HUDEP-2 (cell line): ENCODE measurements at regions not wholly inside any gene's neighbourhood (a gene's known extent, or its start where the extent isn't known, plus 50 kb on each side); places are given as distances from the start of the nearest gene placed in this dataset.
"Not testable (repeated sequence)": the region's sequence is repeated elsewhere in the genome, so short reads cannot be mapped to it uniquely, and the experiment has no call there.

Experiments
- DNase-seq, 76 experiments: peaks; one replicate each; lab custom pipeline; 2025; ENCODE audit not compliant: unreplicated experiment in 76 of 76; lab: John Stamatoyannopoulos, UW

DNA sequence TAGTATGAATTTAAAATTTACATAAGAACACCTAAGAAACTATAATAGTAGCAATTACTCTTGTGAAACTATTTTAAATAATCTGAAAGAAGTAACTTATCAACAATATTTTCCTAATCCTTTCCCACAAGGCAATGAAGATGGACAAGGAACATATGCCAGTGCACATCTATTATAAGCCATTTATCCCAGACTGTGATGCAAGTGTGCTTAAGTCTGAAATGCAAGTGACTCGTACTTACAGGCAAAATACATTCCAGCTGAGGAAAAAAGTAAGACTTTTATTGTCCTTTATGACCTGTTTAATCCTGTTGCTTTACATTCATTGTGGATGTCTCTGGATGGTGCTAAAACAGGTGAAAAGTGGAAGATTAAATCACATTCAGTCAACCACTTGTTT is 709.4 kb downstream of the ZNF385D start:
- no peak for DNase-seq

DNA sequence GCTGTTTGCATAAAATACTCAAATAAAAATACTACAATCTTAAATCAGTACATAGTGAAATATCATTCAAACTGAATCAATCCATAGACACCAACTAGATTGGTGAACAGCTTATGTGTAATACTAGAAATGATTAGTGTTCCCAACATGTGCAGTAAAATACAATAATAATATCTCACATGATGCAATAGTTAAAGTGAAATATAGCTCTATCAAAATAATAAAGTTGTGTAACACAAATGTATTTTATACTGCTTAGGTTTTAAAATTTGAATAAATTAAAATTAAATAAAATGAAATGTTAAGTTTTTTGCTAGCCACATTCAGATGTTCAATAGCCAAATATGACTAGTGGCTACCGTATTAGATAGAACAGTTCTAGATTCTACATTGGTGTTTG is 714.1 kb downstream of the ZNF385D start:
- DNase-seq, result no peak

DNA sequence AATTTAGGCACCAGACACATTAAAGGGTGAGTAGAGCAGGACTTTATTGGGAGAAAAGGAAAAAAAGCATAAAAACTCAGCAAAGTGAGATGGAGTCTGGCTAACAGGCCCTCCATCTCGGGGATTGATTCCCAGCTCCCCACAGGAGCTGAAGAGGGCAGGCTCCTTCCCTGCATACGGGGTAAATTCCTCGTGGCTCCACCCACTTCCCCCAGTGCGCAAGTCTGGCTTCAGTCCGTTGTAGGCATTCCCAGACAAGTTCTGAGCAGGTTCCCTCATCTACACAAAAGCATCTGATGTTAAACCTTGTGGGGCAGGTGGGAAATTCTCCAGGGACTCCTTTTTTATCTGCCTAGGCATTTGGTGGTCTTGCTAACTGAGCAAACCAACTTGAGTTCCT is 722.6 kb downstream of the ZNF385D start:
- DNase-seq, result no peak

- no peak for DNase-seq
Observed at GRCh38 chr3:21024563-21024962, 726.4 kb downstream of the ZNF385D start.

- no peak for DNase-seq
Observed at GRCh38 chr3:21020681-21021080, 730.3 kb downstream of the ZNF385D start.

DNA sequence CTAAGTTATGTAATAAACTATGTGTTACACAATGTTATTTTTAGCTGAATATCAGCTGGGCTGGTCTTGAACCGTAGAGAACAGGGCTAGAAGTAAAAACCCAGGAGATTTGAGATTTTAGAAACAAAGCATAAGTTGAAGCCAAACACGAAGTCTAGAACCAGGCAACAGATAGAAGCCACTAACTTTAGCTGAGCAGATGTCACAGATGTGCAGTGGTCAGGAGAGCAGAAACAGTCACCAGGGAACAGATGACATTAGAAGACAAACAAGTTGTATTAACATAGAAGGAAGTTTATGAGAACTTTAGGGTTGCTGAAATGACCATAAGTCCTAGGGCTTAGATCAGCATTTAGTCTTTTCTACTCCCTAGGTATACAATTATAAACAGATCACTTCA is 731.0 kb downstream of the ZNF385D start:
- no peak for DNase-seq

GRCh38 chr3:21017115-21017852 is 733.7 kb downstream of the ZNF385D start:
- no peak for DNase-seq

- DNase-seq, result no peak
Observed at GRCh38 chr3:21013566-21013965, 737.4 kb downstream of the ZNF385D start.

DNA sequence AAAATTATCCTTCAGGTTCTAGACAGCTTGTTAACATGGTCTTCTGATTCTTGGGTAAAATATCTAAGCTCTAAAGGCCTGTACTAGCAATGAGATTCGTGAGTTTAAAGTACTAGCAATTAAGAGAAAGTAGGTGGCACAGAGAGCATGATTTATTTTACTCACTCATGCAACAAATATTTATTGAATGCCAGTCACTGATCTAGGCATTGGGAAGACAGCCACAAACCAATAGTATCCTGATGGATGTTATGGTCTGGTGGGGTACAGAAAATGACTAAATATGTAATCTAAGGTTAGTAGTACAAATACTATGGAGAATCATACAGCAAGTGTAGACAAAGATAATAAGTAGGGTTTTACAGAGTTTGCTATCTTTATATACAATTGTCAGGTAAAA is 751.3 kb downstream of the ZNF385D start:
- DNase-seq, result no peak

GRCh38 chr3:20997183-20997582 is 753.8 kb downstream of the ZNF385D start:
- DNase-seq, result no peak

DNA sequence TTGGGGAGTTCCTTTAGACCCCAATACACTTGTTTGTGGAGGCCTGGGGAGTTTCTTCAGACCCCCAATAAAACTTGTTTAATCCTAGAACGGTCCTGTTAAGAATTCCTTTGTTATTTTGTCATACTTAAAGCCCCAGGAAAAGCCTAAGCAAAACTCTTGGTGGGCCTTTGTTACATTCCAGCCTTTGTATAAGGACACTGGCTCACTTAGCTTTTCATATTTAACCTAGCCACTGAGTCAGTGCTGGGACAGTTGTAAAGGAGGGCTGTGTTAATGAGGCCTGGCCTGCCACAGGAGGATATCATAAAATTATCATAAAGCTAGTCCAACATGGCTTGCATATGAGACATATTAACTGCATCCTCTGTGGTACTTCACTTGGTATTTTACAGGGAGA is 760.1 kb downstream of the ZNF385D start:
- DNase-seq, result no peak

DNA sequence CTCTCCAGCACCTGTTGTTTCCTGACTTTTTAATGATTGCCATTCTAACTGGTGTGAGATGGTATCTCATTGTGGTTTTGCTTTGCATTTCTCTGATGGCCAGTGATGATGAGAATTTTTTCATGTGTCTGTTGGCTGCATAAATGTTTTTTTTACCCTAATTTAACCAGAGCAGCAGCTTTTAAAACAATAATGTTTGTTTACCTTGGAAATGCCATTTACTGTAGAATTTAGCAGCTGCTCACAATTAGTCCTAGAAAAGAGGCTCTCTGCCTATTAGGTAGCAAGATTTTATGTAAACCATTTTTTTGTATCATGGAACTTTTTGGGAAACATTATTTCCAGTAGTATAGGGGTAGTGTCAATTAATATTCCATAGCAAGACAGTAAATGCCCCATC is 761.4 kb downstream of the ZNF385D start:
- DNase-seq, result not testable (repeated sequence)

DNA sequence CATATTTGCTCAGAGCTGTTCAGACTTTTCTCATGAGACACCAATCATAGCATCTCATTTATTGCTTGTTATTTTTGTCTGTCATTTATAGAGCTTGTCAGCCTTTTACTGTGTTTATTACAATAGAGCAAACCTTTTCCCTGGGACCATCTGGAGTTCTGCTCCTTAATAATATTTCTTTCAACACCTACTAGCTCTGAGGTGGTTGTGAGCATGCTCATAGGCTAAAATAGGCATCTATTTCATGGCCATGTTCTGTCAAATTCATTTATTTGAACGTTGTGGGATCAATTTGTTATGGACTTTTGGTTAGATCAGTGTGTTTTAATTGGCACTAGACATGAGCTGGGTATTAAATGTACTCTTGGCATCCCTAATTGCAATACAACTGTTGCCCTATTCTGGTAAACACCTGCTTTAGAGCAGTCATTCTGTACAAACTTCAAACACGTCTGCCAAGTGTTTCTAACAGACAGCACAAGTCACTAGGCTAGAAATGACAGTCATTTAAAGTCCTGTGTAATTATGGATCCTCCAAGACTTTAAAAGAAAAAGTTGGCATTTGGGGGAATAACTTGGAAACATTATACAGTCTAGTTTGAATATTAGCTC is 766.3 kb downstream of the ZNF385D start:
- DNase-seq, result no peak

GRCh38 chr3:20975188-20975651 is 775.8 kb downstream of the ZNF385D start:
- DNase-seq, result no peak

- peak in 1 of 76 experiments; percentile 1 for DNase-seq
Observed at GRCh38 chr3:20974396-20974795, 776.6 kb downstream of the ZNF385D start.

DNA sequence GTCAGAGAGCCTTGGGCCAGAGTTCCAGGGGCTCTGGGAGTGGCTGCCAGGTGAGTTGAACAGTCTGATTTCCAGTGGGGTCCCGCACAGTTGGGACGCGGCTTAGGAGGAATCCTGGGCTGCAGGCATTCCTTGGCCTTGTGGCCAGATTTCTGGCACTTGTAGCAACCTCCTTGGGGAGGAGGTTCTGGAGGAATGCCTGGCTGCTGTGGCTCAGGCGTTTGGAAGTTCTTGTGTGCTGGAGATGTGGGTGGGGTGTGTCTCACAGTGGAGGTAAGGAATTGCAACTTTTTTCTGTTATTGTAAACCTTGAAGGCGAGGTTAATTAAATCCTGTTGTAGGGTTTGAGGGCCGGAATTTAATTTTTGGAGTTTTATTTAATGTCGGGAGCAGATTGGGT is 780.2 kb downstream of the ZNF385D start:
- DNase-seq, result not testable (repeated sequence)

GRCh38 chr3:20967485-20967884 is 781.5 kb upstream of the SGO1 start:
- DNase-seq, result not testable (repeated sequence)

DNA sequence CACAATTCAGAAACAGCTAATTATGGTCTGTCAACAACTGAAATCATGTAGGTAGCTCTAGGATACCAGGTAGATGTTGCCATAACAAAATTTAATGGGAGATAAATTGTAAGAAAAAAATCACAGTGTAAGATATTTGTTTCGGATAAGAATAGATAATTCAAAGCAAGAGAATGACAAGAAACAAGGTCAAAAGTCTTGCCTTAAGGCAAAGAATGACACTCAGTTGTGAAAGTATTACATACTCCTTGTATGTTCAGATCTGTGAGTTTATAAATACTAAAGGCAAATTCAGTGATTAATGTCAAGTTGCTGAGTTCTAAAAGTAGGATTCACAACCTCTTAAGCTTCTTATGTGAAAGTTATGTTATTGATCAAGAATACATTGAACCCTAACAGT is 772.2 kb upstream of the SGO1 start:
- DNase-seq, result no peak

DNA sequence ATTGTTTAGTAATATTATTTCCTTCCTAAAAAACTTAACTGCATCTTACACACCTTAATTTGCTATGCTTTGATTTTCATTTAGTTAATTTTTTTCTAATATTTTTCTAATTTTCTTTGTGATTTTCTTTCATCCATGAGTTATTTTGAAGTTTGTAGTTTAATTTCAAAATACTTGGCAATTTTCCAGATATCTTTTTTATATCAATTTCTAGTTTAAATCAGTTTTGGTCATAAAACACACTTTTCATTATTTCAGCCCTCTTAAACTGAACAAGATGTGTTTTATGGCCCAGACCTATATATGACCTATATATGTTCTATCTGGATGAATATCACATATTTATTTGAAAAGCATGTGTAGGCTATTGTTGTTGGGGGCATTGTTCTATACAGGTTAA is 759.9 kb upstream of the SGO1 start:
- no peak for DNase-seq

DNA sequence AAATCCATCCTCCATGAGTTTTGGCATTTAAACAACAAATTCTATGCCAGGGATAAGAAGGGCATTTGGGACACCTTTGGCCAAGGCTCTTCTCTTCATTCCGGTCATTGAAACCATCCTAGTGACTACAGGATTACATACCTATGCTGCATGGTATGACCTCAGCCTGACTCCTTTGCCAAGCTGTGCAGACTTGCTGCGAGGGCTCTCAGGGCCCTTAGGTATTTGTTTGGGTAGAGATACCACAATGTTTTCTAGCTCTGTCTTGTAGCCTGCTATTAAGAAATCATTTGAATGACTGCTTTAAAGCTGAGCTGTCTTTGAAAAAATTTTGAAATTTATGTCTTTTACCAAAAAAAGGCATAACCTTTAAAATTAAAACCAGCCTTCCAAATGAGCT is 749.8 kb upstream of the SGO1 start:
- DNase-seq, result no peak

DNA sequence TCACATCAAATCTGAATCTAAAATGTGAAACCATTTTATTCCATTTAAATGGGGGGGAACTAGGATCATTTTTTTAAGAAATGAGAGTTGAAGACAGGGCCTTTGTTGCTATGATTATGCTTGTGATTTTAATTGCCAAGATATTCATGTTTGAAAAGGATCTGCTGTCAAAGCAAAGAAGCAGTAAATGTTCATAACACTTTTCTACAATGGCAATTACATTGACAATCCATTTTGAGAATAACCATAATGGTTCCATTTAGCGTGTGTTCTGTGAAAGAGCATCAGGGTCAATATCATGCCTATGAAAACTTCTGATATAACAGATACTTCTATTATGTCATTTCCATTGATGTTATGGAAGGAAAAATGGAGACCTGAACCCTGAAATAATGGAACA is 745.8 kb upstream of the SGO1 start:
- DNase-seq, result no peak

GRCh38 chr3:20930034-20930433 is 744.0 kb upstream of the SGO1 start:
- DNase-seq, result peak in 1 of 76 experiments; percentile 2
